ENCODE measurements at regions not wholly inside any gene's neighbourhood (a gene's known extent, or its start where the extent isn't known, plus 50 kb on each side); places are given as distances from the start of the nearest gene placed in this dataset.

DNA sequence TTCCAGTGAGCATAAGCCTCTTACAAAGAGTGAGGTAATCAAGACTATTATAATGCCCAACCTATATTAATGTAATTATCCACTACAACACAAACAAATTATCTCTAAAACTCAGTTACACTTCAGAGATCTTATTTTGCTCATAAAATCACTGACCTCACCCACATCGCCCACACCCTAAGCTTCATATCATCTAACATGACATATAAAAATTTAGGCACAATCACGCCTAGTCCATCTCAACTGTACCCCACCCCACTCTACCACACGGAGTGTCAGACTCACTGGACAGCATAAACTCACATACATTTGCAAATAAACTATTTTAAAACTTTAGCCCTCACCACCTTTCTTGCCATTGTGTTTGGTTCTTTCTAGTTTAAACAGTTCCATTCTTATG lies 252.4 kb downstream of the PCDH7 start:
- TF ChIP-seq, protein P1, sequence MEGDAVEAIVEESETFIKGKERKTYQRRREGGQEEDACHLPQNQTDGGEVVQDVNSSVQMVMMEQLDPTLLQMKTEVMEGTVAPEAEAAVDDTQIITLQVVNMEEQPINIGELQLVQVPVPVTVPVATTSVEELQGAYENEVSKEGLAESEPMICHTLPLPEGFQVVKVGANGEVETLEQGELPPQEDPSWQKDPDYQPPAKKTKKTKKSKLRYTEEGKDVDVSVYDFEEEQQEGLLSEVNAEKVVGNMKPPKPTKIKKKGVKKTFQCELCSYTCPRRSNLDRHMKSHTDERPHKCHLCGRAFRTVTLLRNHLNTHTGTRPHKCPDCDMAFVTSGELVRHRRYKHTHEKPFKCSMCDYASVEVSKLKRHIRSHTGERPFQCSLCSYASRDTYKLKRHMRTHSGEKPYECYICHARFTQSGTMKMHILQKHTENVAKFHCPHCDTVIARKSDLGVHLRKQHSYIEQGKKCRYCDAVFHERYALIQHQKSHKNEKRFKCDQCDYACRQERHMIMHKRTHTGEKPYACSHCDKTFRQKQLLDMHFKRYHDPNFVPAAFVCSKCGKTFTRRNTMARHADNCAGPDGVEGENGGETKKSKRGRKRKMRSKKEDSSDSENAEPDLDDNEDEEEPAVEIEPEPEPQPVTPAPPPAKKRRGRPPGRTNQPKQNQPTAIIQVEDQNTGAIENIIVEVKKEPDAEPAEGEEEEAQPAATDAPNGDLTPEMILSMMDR (IDR thresholded peaks at IDR 0.05 in 4 of 5, conservative IDR thresholded peaks at IDR 0.05 in 1 of 5) = no peak
- TF ChIP-seq POLR2A (IDR thresholded peaks at IDR 0.05) = no peak
